ENCODE measurements at regions not wholly inside any gene's neighbourhood (a gene's known extent, or its start where the extent isn't known, plus 50 kb on each side); places are given as distances from the start of the nearest gene placed in this dataset.

DNA sequence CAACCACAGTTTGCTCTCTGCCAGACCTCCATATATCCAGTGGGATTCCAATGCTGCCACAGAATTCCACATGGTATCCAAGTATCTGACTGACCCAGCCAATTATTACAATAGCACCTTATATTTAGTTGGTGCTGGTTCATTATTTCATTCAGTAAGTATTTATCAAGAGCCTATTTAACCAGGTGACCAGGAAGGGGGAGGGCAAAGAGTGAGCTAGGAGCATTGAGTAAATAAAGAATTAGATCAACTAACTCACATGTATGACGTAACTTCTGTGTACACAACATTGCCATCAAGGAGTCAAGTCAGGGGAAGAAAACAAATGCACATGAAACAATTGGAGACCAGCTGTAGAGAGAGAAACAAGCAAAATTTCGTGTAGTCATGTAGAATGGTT is 207.1 kb upstream of the PAPPA start:
- no peaks in the 10 kb centered on the region for H3K27me3 ChIP-seq (ENCODE audit: control insufficient read depth, insufficient read depth, low read length, poor library complexity, severe bottlenecking)
- no peak overlapping the region for H3K4me3 Mint-ChIP-seq
- H3K36me3 ChIP-seq (ENCODE audit: control insufficient read depth, insufficient read depth, low read length), result no peaks in the 10 kb centered on the region
- H3K9me3 ChIP-seq (ENCODE audit: control insufficient read depth, low read length), result no peaks in the 10 kb centered on the region
- 90 to 92% methylated on average over 2 of the region's 2 CpGs for WGBS, 2 experiments (ENCODE audit: insufficient coverage in 1 of 2, insufficient read length in 1 of 2)
- peaks cover 3% of the 10 kb centered on the region for H3K4me1 ChIP-seq (ENCODE audit: control insufficient read depth, insufficient read depth, low read length)
- H3K27ac Mint-ChIP-seq, result no peak overlapping the region
- H3K27ac ChIP-seq (ENCODE audit: low read depth, low read length), result no peak overlapping the region
- TF ChIP-seq, protein P1, sequence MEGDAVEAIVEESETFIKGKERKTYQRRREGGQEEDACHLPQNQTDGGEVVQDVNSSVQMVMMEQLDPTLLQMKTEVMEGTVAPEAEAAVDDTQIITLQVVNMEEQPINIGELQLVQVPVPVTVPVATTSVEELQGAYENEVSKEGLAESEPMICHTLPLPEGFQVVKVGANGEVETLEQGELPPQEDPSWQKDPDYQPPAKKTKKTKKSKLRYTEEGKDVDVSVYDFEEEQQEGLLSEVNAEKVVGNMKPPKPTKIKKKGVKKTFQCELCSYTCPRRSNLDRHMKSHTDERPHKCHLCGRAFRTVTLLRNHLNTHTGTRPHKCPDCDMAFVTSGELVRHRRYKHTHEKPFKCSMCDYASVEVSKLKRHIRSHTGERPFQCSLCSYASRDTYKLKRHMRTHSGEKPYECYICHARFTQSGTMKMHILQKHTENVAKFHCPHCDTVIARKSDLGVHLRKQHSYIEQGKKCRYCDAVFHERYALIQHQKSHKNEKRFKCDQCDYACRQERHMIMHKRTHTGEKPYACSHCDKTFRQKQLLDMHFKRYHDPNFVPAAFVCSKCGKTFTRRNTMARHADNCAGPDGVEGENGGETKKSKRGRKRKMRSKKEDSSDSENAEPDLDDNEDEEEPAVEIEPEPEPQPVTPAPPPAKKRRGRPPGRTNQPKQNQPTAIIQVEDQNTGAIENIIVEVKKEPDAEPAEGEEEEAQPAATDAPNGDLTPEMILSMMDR (conservative IDR thresholded peaks at IDR 0.05), result no peak
- no peaks in the 10 kb centered on the region for H3K27me3 Mint-ChIP-seq (ENCODE audit: insufficient read depth)
- no peak overlapping the region for H3K9ac ChIP-seq (ENCODE audit: extremely low read depth, low read length, poor library complexity, severe bottlenecking)
- no peaks in the 10 kb centered on the region for H3K9me3 Mint-ChIP-seq
- peaks cover 4% of the 10 kb centered on the region for H3K4me1 Mint-ChIP-seq
- H3K36me3 Mint-ChIP-seq (ENCODE audit: low read depth), result no peaks in the 10 kb centered on the region
- no peak overlapping the region for H3K4me3 ChIP-seq (ENCODE audit: low read length)
- no peak for DNase-seq

DNA sequence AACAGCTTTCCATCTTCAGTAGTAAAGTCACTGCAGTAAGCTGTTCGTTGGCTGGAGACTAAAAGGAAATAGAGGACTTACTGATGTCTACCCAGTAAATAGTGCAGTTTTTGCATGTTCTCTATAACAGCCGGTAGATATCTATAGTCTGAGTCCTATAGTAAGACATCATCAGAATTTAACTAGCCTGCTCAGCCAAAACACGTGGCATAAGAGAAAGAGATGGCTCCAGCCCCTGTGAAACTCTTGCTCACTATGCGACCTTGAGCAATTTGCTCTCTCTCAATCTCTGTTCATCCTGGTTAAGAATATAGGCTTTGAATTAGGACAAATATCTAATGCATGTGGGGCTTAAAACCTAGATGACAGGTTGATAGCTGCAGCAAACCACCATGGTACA is 201.6 kb upstream of the PAPPA start:
- no peak for DNase-seq
- WGBS, 2 experiments (ENCODE audit: insufficient coverage in 1 of 2, insufficient read length in 1 of 2), result 95 to 100% methylated on average over 2 to 4 of the region's 4 CpGs
- no peaks in the 10 kb centered on the region for H3K27me3 Mint-ChIP-seq (ENCODE audit: insufficient read depth)
- Histone ChIP-seq H3K27ac (ENCODE audit: low read depth, low read length) (no peak overlapping the region), H3K27me3 (ENCODE audit: control insufficient read depth, insufficient read depth, low read length, poor library complexity, severe bottlenecking) (no peaks in the 10 kb centered on the region), H3K9ac (ENCODE audit: extremely low read depth, low read length, poor library complexity, severe bottlenecking) (no peak overlapping the region), H3K4me1 (ENCODE audit: control insufficient read depth, insufficient read depth, low read length) (no peaks in the 10 kb centered on the region), H3K9me3 (ENCODE audit: control insufficient read depth, low read length) (no peaks in the 10 kb centered on the region), H3K4me3 (ENCODE audit: low read length) (no peak overlapping the region), H3K36me3 (ENCODE audit: control insufficient read depth, insufficient read depth, low read length) (no peaks in the 10 kb centered on the region)
- TF ChIP-seq, protein P1 (conservative IDR thresholded peaks at IDR 0.05), result no peak
- peaks cover 5% of the 10 kb centered on the region for H3K4me1 Mint-ChIP-seq
- H3K9me3 Mint-ChIP-seq, result no peaks in the 10 kb centered on the region
- no peaks in the 10 kb centered on the region for H3K36me3 Mint-ChIP-seq (ENCODE audit: low read depth)
- H3K27ac Mint-ChIP-seq, result no peak overlapping the region
- H3K4me3 Mint-ChIP-seq, result no peak overlapping the region

GRCh38 chr9:115952430-115953292 is 200.9 kb upstream of the PAPPA start:
- TF ChIP-seq, protein P1 (conservative IDR thresholded peaks at IDR 0.05), result no peak
- Mint-ChIP-seq H3K27ac (no peak overlapping the region), H3K27me3 (ENCODE audit: insufficient read depth) (no peaks in the 10 kb centered on the region), H3K4me1 (peaks cover 5% of the 10 kb centered on the region), H3K4me3 (no peak overlapping the region), H3K36me3 (ENCODE audit: low read depth) (no peaks in the 10 kb centered on the region), H3K9me3 (no peaks in the 10 kb centered on the region)
- Histone ChIP-seq H3K4me1 (ENCODE audit: control insufficient read depth, insufficient read depth, low read length) (no peaks in the 10 kb centered on the region), H3K36me3 (ENCODE audit: control insufficient read depth, insufficient read depth, low read length) (no peaks in the 10 kb centered on the region), H3K4me3 (ENCODE audit: low read length) (no peak overlapping the region), H3K9me3 (ENCODE audit: control insufficient read depth, low read length) (no peaks in the 10 kb centered on the region), H3K27ac (ENCODE audit: low read depth, low read length) (no peak overlapping the region), H3K9ac (ENCODE audit: extremely low read depth, low read length, poor library complexity, severe bottlenecking) (no peak overlapping the region), H3K27me3 (ENCODE audit: control insufficient read depth, insufficient read depth, low read length, poor library complexity, severe bottlenecking) (no peaks in the 10 kb centered on the region)
- DNase-seq, result no peak
- 96% methylated on average over 4 of the region's 4 CpGs for WGBS, 2 experiments (ENCODE audit: insufficient coverage in 1 of 2, insufficient read length in 1 of 2)

Measured in endodermal cell (in vitro differentiated cells).